ENCODE measurements at regions not wholly inside any gene's neighbourhood (a gene's known extent, or its start where the extent isn't known, plus 50 kb on each side); places are given as distances from the start of the nearest gene placed in this dataset.

DNA sequence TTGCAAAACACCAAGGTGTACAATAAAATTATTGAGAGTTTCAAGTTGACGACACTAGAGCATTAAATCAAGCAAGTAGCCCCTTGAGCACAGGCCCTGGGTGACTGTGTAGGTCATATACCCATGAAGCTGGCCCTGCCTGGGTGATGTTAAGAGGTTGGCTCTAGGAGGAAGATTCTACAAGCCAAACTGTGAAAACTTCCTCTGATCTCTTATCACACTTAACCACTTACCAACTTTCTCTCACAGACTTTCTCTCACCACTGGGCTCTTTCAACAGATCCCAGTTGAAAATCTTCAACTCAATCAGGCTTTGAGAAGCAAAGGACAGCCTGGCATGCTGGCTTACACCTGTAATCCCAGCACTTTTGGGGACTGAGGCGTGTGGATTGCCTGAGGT lies 186.9 kb upstream of the BTG1 start:
- DNase-seq (ENCODE audit: low read depth in 2 of 2, low spot score in 1 of 2) = no peak

DNA sequence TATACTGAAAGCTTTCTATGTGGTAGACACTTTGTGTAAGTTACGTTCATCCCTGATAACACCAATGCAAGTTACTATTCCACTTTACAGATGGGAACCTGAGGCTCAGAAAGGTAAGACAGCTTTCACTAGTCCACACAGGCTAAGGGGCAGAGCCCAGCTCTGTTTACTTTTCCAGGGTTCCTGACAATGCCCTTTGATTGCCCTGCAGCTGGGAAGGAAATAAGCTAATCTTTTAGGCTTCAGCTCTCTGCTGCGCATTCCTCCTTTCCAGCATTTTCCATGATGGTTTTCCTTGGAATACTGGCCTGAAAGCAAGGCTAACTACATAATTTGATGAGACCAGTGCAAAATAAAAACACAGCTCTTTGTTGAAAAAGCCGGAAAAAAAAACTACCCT lies 185.7 kb upstream of the BTG1 start:
- DNase-seq (ENCODE audit: low read depth in 2 of 2, low spot score in 1 of 2) = no peak

DNA sequence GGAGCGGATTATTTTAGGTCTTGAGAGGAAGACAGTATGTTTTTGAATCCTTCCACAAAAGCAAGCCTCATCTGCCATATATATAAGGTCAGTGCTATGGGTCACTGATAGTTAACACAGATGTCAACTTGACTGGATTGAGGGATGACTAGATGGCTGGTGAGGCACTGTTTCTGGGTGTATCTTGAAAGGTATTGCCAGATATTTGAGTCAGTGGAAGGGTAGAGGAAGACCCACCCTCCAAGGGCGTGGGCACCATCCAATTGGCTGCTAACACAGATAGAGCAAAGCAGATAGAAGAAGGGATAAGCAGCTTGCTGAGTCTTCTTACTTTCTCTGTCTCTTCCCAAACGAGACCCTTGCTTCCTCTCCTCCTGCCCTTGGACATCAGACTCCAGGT lies 185.0 kb upstream of the BTG1 start:
- no peak for DNase-seq (ENCODE audit: low read depth in 2 of 2, low spot score in 1 of 2)

DNA sequence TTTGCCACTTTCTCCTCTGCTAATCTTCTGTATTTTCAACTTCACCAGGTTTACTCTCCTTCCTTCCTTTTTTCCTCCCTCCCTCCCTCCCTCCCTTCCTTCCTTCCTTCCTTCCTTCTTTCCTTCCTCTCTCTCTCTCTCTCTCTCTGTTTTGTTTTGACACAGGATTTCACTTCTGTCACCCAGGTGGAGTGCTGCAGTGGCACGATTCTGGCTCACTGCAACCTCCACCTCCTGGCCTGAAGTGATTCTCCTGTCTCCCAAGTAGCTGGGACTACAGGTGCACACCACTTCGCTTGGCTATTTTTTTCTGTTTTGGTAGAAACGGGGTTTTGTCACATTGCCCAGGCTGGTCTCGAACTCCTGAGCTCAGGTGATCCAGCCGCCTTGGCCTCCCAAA lies 181.2 kb upstream of the BTG1 start:
- no peak for DNase-seq (ENCODE audit: low read depth in 2 of 2, low spot score in 1 of 2)

DNA sequence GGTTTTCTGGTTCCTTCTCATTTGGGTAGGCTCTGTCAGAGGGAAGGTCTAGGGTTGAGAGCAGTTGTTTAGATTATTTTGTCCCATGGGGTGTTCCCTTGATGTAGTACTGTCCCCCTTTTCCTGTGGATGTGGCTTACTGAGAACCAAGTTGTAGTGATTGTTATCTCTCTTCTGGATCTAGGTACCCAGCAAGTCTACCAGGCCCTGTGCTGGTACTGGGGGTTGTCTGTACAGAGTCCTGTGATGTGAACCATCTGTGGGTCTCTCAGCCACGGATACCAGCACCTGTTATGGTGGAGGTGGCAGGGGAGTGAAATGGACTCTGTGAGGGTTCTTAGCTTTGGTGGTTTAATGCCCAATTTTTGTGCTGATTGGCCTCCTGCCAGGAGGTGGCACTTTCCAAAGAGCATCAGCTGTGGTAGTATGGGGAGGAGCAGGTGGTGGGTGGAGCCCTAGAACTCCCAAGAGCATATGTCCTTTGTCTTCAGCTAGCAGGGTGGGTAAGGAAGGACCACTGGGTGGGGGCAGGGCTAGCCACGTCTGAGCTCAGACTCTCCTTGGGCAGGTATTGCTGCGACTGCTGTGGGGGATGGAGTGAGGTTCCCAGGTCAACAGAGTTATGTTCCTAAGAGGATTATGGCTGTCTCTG lies 179.3 kb upstream of the BTG1 start:
- DNase-seq (ENCODE audit: low read depth in 2 of 2, low spot score in 1 of 2) = no peak

DNA sequence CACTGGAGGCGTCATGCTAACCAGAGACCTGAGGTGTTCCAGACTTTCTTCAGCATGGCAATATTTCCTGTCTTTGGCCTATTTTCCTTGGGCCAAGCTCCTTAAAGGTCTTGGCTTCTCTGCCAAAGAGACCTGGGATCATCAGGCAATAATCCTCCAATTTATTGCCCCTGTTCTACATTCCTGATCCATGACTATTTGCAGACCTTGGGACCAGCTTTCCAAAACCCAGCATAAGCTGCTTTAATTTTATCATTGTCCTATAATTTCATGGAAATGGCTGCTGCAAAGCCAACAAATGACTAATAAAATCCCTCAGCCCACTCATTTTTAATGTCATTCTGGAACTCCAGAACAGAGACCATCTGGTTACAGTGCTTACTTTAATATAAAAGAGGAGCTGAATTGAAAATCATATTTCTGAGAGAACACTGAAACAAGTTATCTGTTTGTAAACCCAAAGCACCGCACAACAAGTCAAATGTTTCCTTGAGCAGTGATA lies 166.9 kb upstream of the BTG1 start:
- no peak for DNase-seq (ENCODE audit: low read depth in 2 of 2, low spot score in 1 of 2)

DNA sequence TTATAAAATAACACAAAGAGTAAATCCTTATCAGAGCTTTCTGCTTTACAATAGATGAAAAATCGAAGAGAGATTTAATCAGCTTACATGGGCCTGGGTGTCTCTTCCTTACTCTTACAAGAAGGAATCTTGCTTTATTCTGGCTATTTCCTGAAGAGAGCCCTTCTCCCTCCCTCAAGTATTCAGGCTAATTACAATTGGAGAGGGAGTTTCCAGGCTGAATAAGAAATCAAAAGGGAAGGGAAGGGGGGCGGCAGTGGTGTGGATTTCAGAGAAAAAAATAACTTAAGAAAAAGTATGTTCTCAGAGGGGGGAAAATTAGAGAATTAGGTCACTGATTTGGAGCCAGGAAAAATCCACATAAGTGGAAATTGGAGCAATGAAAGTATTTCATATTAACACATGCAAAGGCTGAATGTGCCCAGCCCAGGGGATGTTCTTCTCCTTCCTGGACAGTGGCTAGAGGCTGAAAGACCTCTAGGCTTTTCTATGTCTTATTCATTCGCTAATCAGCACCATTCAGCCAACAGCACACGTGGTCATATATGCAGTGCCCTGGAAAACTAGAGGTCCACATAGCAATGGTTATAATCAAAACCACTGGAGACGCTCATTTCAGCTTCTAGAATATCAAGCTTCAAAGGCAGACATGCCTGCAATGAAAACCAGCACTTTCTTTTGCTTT lies 158.9 kb upstream of the BTG1 start:
- DNase-seq (ENCODE audit: low read depth in 2 of 2, low spot score in 1 of 2) = no peak

DNA sequence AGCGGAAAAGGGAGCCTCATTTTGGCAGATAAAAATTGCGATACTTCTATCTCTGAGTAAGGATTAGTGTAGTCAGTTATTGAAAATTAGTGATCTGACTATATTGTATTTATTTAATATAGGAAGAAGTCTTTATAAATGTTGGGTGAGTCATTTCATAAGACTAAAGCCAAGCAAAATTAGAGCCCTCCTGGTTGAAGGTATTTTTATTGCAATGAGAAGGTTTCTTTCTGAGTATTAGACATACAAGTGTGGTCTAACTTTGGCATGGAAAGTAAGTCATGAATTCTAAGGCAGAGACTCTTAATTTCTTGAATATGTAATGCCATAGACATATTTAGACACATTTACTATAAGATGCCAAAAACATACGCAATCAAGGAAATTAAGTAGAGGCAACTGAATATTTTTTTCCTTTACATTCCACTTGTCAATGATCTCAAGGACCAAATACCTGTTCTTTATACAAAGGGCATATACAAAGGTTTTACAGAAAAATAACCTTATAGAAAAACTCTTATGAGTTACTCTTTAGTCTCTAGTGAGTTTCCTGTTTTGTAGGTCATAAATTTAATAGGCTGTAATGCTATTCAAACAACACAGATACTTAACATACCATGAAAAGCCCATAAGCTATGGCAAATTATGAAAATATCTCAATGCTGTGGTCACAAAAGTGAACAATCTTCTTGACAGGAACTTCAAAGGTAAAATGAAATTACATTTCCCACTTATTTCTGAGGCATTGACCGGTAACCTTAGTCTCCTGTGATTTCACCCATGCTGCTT lies 156.6 kb upstream of the BTG1 start:
- no peak for DNase-seq (ENCODE audit: low read depth in 2 of 2, low spot score in 1 of 2)

DNA sequence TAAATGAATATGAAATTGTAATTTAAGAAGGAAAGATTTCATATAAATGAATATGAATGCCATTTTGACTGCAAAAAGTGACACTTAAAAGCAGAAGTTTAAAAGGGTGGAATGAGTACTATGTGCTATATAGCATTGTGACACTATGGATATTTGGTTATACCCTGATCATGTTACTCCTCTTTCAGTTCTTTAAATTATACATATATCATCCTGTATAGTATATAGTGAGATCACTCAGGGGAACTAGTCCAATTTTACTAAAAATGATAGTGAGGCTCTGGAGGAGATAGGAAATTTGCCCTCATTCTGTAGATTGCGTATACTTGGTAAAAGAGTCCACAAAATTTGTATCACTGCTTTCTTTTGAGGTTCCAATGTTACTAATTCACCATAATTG lies 155.7 kb upstream of the BTG1 start:
- no peak for DNase-seq (ENCODE audit: low read depth in 2 of 2, low spot score in 1 of 2)

DNA sequence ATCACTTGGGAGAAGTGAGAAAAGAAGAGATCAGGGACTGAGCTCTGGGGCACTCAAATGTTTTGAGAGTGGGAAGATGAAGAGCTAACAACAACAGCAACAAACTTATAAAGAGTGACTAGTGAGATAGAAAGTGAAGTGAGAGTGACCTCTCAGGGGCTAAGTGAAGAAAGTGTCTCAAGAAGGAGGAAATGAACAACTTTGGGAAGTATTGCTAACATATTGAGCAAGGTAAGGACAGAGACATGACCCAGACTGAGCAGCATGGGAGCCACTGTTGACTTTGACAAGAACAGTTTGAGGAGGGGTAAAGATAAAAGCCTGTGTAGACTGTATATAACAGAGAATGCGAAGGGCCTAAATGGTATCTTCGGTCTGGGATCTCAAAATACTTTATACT lies 155.1 kb upstream of the BTG1 start:
- no peak for DNase-seq (ENCODE audit: low read depth in 2 of 2, low spot score in 1 of 2)

DNA sequence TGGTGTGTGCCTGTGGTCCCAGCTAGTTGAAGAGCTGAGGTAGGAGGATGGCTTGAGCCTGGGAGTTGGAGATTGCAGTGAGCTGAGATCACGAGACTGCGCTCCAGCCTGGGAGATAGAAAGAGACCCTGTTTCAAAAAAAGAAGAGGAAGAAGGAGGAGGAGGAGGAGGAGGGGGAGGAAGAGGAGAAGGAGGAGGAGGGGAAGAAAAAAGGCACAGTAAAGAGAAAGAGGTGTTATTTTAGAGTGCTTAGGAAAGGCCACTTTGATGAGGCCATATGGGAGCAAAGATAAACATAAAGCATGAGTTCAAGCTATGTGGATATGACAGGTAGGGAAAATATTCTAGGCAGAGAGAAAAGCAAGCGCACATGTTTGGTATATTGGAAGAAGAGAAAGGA lies 154.1 kb upstream of the BTG1 start:
- DNase-seq (ENCODE audit: low read depth in 2 of 2, low spot score in 1 of 2) = no peak

DNA sequence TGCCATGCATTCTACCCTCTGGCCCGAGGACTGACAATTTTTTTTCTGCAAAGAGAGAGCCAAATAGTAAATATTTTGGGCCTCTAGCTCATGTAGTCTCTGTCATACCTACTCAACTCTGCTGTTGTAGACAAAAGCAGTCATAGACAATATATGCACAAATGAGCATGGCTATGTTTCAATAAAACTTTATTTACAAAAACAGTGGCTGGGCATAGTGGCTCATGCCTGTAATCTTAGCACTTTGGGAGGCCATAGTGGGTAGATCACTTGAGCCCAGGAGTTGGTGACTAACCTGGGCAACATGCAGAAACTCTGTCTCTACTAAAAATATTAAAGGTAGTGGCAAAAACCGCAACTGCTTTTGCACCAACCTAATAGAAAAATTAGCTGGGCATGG lies 153.7 kb upstream of the BTG1 start:
- DNase-seq (ENCODE audit: low read depth in 2 of 2, low spot score in 1 of 2) = no peak

DNA sequence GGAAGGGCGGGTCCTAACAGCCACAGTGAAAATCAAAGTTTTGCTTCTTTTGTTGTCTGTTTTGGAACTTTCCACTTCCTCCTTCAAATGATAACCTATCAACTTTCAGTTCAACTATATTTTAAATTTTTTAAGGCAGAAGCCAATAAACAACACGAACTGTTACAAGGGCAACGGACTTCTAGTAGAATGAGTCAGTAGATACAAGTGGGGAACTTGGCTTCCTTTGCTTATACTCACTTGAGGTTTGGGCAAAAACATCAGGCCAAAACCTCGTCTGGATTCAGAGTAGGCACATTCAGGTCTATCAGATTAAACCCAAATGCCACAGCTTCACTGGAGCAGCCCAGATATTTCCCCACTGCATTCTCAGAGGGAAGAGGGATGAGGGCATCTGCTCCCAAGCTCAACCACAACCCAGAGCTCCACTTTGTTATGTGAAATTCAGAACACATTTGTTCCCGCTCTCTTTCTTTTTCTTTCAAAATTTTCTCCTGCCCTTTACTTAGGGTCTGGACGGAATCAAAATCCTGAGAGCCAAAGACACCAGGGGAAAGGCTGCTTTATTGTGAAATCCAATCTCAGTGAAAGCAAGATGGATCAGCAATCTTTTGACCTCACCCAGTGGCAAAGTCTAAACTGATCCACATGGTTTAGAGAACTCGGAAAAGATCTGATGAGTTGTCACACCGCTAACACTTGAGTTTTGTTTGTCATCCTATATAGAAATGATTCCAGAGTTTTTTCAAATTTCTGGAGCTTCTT lies 152.5 kb upstream of the BTG1 start:
- no peak for DNase-seq (ENCODE audit: low read depth in 2 of 2, low spot score in 1 of 2)

DNA sequence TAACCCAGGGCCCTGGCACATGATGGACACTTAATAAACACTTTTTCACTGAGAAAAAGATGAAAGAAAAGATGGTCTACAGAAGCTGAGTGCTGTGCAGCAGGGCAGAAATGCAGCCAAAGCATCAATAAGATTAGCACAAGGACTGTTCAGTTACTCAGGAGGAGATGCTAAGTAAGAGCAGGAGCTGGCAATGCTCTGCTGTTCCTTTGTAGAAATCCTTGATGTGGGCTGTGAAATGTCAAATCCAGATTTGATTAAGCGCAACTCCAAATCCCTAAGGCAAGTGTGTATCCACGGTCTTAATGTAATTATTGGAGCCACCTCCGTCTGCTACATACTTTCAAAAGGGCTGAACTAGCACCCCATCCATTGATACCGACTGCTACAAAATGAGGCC lies 151.8 kb upstream of the BTG1 start:
- DNase-seq (ENCODE audit: low read depth in 2 of 2, low spot score in 1 of 2) = no peak

DNA sequence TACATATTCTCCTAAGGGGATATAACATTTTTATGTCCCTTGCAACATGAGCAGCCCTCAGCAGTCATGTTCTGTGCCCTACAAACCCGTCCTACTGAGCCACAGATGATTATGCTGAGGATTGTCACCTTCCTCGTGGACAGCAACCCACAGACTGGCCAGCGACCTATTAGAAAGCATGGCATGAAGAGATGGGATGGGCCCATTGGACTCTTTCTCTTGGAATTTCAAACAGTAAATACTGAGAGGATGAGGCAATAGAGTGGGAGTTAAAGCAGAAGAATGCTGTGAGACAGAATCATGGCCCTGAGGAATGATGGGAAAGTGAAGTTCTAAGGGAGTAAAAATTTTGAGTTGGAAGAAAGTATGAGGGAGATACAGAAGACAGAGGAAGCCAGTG lies 149.9 kb upstream of the BTG1 start:
- DNase-seq (ENCODE audit: low read depth in 2 of 2, low spot score in 1 of 2) = no peak

DNA sequence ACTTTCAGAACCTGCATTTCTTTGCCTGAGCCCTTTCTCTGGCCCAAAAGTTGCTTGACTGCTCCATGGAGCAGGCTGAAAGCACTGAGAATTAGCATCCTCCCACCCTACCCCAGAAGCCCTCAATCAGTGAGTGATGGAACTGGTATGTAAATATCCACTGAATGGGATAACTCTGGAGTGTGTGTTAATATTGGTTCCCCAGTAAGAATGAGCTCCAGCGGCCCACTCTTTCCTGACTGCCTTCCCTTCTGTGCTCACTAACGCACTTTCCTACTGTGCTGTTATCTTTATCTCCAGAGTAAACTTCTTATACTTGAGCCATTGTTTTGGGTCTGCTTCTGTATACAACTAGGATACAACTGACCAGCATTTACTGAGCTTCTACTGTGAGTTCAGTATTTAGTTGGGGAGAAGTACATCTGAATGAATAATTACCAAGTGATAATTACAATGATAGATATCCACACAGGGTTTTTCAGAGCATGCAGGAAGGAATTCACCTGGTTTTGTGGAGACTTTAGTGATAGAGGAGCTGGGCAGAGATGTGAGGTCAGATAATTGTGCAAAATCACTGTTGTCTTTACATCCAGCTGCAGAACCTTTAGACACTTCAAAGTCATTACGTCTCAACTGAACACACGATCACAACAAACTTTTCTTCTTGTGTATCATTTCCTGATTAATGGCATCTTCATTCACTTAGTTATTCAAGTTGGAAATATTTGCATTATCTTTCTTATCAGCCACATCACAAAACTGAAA lies 149.2 kb upstream of the BTG1 start:
- no peak for DNase-seq (ENCODE audit: low read depth in 2 of 2, low spot score in 1 of 2)

DNA sequence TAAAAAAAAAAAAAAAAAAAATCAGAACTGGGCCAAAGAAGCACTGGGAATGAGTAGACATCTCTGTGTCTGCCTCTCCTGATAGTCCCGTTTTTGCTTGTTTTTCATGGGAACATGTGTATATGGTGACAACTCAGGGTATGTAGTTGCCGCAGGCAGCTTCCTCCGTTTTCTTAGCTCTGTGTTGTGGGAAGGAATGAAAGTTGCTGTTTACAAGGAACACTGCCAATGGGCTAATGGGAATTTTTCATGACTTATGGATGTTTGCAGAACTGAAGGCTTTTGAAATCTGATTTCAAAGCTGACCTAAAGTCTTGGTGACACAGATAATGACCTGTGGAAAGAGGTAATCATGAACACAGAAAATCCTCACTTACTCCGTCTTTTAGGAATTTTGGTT lies 146.4 kb upstream of the BTG1 start:
- no peak for DNase-seq (ENCODE audit: low read depth in 2 of 2, low spot score in 1 of 2)

DNA sequence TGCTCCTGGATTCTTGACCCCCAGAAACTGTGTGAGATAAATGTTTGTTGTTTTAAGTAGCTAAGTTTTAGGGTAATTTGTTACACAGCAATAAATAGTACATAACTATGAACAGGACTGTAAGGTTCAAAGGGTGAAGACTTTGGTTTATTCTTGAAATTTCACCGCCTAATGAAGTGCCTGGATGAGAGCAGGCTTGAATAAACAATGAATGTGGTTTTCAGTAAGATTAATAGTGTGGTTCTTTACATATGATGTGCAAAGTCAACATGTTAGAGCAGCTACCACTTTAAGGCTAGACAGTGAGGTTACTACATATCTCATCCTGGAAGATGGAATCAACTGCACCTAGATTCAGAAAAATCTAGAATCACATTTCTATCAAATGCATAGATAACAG lies 145.2 kb upstream of the BTG1 start:
- no peak for DNase-seq (ENCODE audit: low read depth in 2 of 2, low spot score in 1 of 2)

DNA sequence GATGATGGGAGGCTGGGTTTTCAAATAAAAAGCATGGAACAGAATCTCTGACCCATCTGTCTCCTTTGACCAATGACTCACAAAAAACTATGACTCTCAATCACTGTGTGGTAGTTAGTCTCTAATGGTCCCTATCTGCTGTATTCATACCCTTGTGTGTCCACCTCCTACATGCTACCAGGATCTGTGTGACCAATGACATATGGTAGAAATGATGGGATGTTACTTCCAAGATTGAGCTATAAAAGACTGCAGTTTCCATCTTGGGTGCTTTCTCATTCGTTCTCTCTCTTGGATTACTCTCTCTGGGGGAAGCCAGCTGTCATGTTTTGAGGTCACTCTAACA lies 144.7 kb upstream of the BTG1 start:
- no peak for DNase-seq (ENCODE audit: low read depth in 2 of 2, low spot score in 1 of 2)

DNA sequence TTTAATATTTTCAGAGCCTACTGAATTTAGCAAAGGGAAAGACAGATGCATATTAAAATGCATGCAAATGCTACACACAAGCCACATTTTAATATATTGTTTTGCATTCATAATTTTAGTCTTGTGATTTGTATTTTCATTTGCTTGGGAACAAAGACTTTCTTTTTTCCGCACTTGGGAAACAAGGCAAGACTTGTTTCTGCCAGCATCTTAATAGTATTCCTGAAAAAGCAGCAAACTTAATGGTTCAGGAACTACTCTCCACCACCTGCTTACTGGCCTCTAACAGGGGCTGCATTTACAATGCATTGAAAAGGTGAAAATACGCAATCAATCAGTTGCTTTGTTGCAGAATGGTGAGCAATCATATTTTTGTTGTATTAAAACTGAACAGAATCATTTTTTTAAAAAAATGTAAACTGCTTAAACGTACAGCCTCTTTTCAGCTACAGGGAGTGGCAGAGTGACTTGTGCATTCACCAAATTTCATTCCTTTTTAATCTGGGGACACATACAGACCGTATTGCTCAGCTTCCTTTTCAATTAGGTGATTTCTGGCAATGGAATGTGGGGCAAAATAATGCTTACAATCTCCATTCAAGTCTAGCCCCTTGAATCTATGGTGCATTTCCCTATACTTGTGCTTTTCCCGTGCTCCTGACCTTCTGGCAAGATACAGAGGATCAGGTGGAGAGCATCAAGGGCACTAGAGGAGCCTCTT lies 144.1 kb upstream of the BTG1 start:
- no peak for DNase-seq (ENCODE audit: low read depth in 2 of 2, low spot score in 1 of 2)
